ENCODE measurements at regions not wholly inside any gene's neighbourhood (a gene's known extent, or its start where the extent isn't known, plus 50 kb on each side); places are given as distances from the start of the nearest gene placed in this dataset.

DNA sequence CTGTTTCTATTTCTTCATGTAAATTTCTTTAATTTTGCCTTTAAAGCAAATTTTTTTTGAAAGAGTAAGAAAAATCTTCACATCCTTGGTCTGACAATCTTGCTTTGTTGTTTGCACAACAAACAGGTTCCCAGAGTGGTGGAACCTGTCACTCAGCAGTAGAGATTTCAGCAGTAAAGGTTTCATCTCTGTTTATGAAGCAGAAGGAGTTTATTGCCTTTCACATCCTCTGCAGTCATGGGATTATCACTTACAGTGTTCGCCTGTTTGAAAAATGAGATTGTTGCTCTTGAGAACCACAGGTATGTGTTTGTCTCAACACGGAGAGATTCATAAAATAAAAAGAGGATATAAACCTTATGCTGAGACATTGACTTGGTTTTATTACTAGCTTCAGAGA is 342.6 kb downstream of the IPMK start:
- TF ChIP-seq, protein P1, sequence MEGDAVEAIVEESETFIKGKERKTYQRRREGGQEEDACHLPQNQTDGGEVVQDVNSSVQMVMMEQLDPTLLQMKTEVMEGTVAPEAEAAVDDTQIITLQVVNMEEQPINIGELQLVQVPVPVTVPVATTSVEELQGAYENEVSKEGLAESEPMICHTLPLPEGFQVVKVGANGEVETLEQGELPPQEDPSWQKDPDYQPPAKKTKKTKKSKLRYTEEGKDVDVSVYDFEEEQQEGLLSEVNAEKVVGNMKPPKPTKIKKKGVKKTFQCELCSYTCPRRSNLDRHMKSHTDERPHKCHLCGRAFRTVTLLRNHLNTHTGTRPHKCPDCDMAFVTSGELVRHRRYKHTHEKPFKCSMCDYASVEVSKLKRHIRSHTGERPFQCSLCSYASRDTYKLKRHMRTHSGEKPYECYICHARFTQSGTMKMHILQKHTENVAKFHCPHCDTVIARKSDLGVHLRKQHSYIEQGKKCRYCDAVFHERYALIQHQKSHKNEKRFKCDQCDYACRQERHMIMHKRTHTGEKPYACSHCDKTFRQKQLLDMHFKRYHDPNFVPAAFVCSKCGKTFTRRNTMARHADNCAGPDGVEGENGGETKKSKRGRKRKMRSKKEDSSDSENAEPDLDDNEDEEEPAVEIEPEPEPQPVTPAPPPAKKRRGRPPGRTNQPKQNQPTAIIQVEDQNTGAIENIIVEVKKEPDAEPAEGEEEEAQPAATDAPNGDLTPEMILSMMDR (conservative IDR thresholded peaks at IDR 0.05; ENCODE audit: low read length): no peak
- no peak for TF ChIP-seq EZH2phosphoT487 (IDR thresholded peaks at IDR 0.05; ENCODE audit: borderline replicate concordance, low read depth, low read length)
